Esophagus squamous epithelium (tissue), 4 donors: ENCODE measurements at regions not wholly inside any gene's neighbourhood (a gene's known extent, or its start where the extent isn't known, plus 50 kb on each side); places are given as distances from the start of the nearest gene placed in this dataset.

Source experiments
- CTCF ChIP-seq, 6 experiments: fragments of 450-650 bp in 4 of 6; fragments of 200-600 bp in 2 of 6; sonication (generic) in 2 of 6; IDR thresholded peaks; one replicate each; pipeline ENCODE4 v1.5.1; 2016 to 2019; ENCODE audit warnings: antibody characterized with exemption in 6 of 6, mild to moderate bottlenecking in 4 of 6, moderate library complexity in 4 of 6
- POLR2A ChIP-seq, 4 donors: fragments of 450-650 bp; IDR thresholded peaks; one replicate each; pipeline ENCODE4 v1.6.1; 2017; ENCODE audit warnings: antibody characterized with exemption in 4 of 4, mild to moderate bottlenecking in 4 of 4, moderate library complexity in 3 of 4

DNA sequence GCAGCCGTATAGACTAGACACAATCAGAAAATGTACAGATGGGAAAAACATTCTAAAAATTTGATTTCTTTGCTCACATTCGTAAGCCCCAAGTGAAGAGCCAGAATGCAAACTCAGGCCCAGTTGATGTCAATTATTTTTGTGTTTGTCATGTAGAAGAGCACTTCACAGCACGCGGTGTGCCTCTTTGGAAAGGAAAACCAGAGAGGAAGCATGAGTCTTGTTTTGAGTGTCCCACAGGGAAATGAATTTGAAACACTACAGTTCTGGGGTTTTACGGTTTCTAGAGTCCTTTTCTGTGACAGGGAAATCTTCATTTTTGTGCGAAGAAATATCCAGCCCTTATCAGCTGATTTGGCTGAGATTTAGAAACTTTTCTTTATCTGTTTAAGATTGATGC is 554.6 kb upstream of the BOD1L1 start:
- TF ChIP-seq CTCF (IDR thresholded peaks at IDR 0.05) (no peak), POLR2A (IDR thresholded peaks at IDR 0.05) (no peak)
